Endothelial cell of umbilical vein (primary cell): ENCODE measurements at regions not wholly inside any gene's neighbourhood (a gene's known extent, or its start where the extent isn't known, plus 50 kb on each side); places are given as distances from the start of the nearest gene placed in this dataset.

ENCODE experiments used
- BruUV-seq: library from RNA; stranded (reverse); fragments of 400-500 nt; replicated peaks from 2 replicates; lab custom pipeline; 2021; lab: Mats Ljungman, UMichigan
- CTCF ChIA-PET: fragments of 300-600, 350-600 bp; sonication (Branson Sonifier 250); formaldehyde crosslinking; loops from one replicate; lab custom pipeline; 2021; ENCODE audit warnings: antibody characterized with exemption, inconsistent platforms; lab: Charles Lee
- POLR2A ChIA-PET: fragments of 300-600, 350-600 bp; sonication (Branson Sonifier 250); formaldehyde crosslinking; loops from one replicate; lab custom pipeline; 2021; ENCODE audit warnings: antibody characterized with exemption, inconsistent platforms; lab: Charles Lee
- DNase-seq: peaks from one replicate; pipeline ENCODE4 v3.0.0-alpha.2; 2011; ENCODE audit warnings: low read depth, low spot score
- FAIRE-seq: peaks from 2 replicates; lab custom pipeline; 2011; peaks lifted over from hg19 to GRCh38; lab: Jason Lieb, UNC
- H2AFZ ChIP-seq: 2 replicates; pipeline ENCODE4 v1.6.0; 2012; ENCODE audit warnings: low read depth, low read length, control low read depth, inconsistent platforms
- H3K27ac ChIP-seq: 2 replicates; pipeline ENCODE4 v1.5.1; 2011; ENCODE audit warnings: low read depth, mild to moderate bottlenecking, control low read depth, low read length, moderate library complexity; ENCODE audit not compliant: insufficient read depth
- H3K27me3 ChIP-seq, 2 experiments: 2 replicates each; pipeline versions ENCODE4 v1.6.0 to v1.6.1; 2011; ENCODE audit warnings: low read length in 2 of 2, mixed read lengths in 1 of 2; ENCODE audit not compliant: control insufficient read depth in 2 of 2, insufficient read depth in 2 of 2
- H3K36me3 ChIP-seq, 2 experiments: 2 replicates in 1 of 2; 3 replicates in 1 of 2; pipeline ENCODE4 v1.5.1; 2011; ENCODE audit warnings: low read length in 2 of 2, mild to moderate bottlenecking in 1 of 2, moderate library complexity in 1 of 2; ENCODE audit not compliant: control insufficient read depth in 2 of 2, insufficient read depth in 2 of 2; ENCODE audit errors: extremely low read depth in 1 of 2
- H3K4me1 ChIP-seq: 3 replicates; pipeline ENCODE4 v1.5.1; 2011; ENCODE audit warnings: mild to moderate bottlenecking, low read length; ENCODE audit not compliant: control insufficient read depth, insufficient read depth; ENCODE audit errors: extremely low read depth
- H3K4me2 ChIP-seq: 2 replicates; pipeline ENCODE4 v1.6.1; 2011; ENCODE audit warnings: low read length, control low read depth, mixed read lengths; ENCODE audit not compliant: insufficient read depth
- H3K4me3 ChIP-seq, 3 experiments: fragments of 200-600 bp in 1 of 3; sonication (generic), shearing (Covaris generic) in 1 of 3; replicated peaks in 1 of 3; 2 replicates each; pipeline ENCODE4 v1.5.1; 2011 to 2016; ENCODE audit warnings: control low read depth in 3 of 3, low read length in 3 of 3, mild to moderate bottlenecking in 2 of 3, inconsistent platforms in 1 of 3, low read depth in 1 of 3, moderate library complexity in 1 of 3; ENCODE audit not compliant: insufficient read depth in 1 of 3
- H3K79me2 ChIP-seq: 2 replicates; pipeline ENCODE4 v1.6.0; 2012; ENCODE audit warnings: low read length, inconsistent platforms; ENCODE audit not compliant: control insufficient read depth, insufficient read depth
- H3K9ac ChIP-seq: replicated peaks from 2 replicates; pipeline ENCODE3; 2011; ENCODE audit warnings: low read length, control low read depth; ENCODE audit not compliant: insufficient read depth; ENCODE audit errors: extremely low read depth
- H3K9me1 ChIP-seq: replicated peaks from 3 replicates; pipeline ENCODE4 v1.6.0; 2011; ENCODE audit warnings: mild to moderate bottlenecking, low read length; ENCODE audit not compliant: control insufficient read depth, insufficient read depth; ENCODE audit errors: extremely low read depth
- H3K9me3 ChIP-seq: replicated peaks from 2 replicates; pipeline ENCODE4 v1.5.1; 2012; ENCODE audit warnings: low read length, inconsistent platforms; ENCODE audit not compliant: control insufficient read depth, insufficient read depth
- H4K20me1 ChIP-seq: replicated peaks from 2 replicates; pipeline ENCODE3; 2011; ENCODE audit warnings: mild to moderate bottlenecking, low read length; ENCODE audit not compliant: control insufficient read depth, insufficient read depth; ENCODE audit errors: extremely low read depth
- CTCF ChIP-seq, 2 donors: IDR thresholded peaks; 1 replicate in 1 of 2; 2 replicates in 1 of 2; pipeline ENCODE4 v1.5.1; 2011; ENCODE audit warnings: low read length in 2 of 2, mild to moderate bottlenecking in 2 of 2, moderate library complexity in 2 of 2, control low read depth in 1 of 2, inconsistent platforms in 1 of 2, low read depth in 1 of 2; ENCODE audit not compliant: insufficient read depth in 1 of 2; ENCODE audit errors: extremely low read depth in 1 of 2
- EZH2 ChIP-seq: IDR thresholded peaks from 2 replicates; pipeline ENCODE4 v1.6.1; 2012; ENCODE audit warnings: borderline replicate concordance, low read depth, mild to moderate bottlenecking, moderate library complexity, low read length, inconsistent platforms; ENCODE audit not compliant: severe bottlenecking
- FOS ChIP-seq: IDR thresholded peaks from 2 replicates; pipeline ENCODE4 v1.6.1; 2011; ENCODE audit warnings: mild to moderate bottlenecking, low read length, moderate library complexity, borderline replicate concordance; ENCODE audit not compliant: insufficient read depth
- GATA2 ChIP-seq: IDR thresholded peaks from 2 replicates; pipeline ENCODE4 v1.7.0; 2011; ENCODE audit warnings: low read depth, mild to moderate bottlenecking, moderate library complexity, mixed read lengths, low read length; ENCODE audit not compliant: insufficient read length, insufficient read depth
- JUN ChIP-seq: IDR thresholded peaks from 2 replicates; pipeline ENCODE4 v1.6.1; 2011; ENCODE audit warnings: borderline replicate concordance, low read depth; ENCODE audit not compliant: insufficient read length, insufficient read depth
- MYC ChIP-seq: IDR thresholded peaks from one replicate; pipeline ENCODE4 v1.6.1; 2011; ENCODE audit warnings: mild to moderate bottlenecking, low read depth, low read length
- POLR2A ChIP-seq: IDR thresholded peaks from 2 replicates; pipeline ENCODE4 v1.6.1; 2012; ENCODE audit warnings: low read depth, mild to moderate bottlenecking, control low read depth, low read length
- POLR2AphosphoS5 ChIP-seq: IDR thresholded peaks from 2 replicates; pipeline ENCODE4 v1.6.1; 2012; ENCODE audit warnings: low read depth, mild to moderate bottlenecking, control low read depth, low read length, moderate library complexity; ENCODE audit not compliant: insufficient read depth
- dilution Hi-C: fragments of 300-500 bp; cut with MboI; formaldehyde crosslinking; loops from one replicate; pipeline ENCODE4 v1.15.0; 2019; ENCODE audit warnings: low sequenced_read_pairs; ENCODE audit not compliant: extremely low pct_ligation_motif_present
- intact Hi-C: fragments of 100-400 bp; cut with micrococcal nuclease; formaldehyde crosslinking; loops from one replicate; pipeline ENCODE4 v1.10.0; 2022
- TF ChIP-seq, protein P1 (sequence below): IDR thresholded peaks from 2 replicates; pipeline ENCODE4 v1.6.1; 2011; ENCODE audit not compliant: insufficient read depth, insufficient read length

DNA sequence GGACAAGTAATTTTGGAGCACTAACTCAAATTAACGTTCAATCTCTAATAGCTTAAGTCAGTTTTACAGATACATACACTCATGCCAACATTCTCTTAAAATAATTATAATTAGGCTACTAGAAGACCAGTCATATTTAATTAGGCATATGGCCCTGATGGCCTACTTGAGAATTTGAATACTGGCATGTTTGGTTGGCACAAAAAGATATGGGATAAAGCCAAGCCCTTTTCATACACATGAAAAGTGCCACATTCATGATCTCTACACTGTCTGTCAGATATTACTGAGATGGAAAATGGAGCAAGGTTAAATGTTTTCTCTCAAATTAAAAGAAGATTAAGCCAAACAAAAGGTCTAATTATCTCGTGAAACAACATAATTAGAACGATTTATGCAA, 1091.0 kb downstream of the C4orf33 start:
- intact Hi-C loops, result no loop called here
- BruUV-seq, result no TSS peak

DNA sequence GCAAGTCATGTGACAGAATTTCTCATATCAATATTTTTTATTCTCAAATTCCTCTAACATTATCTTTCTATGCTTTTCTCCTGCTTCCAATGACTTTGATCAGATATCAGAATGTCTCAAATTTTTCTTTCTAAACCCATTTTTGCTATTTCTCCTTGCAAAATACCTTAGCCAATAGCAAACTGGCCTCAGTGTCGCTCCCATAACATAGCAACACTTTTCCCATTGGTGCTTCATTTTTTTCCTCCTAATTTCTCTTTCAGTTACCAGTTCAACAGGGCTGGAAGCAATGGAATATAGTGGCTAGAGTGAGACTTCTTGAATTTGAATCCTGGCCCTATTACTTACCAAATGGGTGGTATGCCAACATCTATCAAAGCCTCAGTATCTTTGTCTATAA, 1091.6 kb downstream of the C4orf33 start:
- intact Hi-C loops, result no loop called here
- ChIA-PET POLR2A (no interaction called here), CTCF (no interaction called here)
- Histone ChIP-seq H3K9me1 (no peaks in the 10 kb centered on the region), H3K4me3 (no peak overlapping the region), H3K79me2 (no peaks in the 10 kb centered on the region), H3K9ac (no peak overlapping the region), H3K36me3 (no peaks in the 10 kb centered on the region), H4K20me1 (no peaks in the 10 kb centered on the region), H2AFZ (no peak overlapping the region), H3K4me2 (no peak overlapping the region), H3K4me1 (no peaks in the 10 kb centered on the region), H3K27ac (no peak overlapping the region), H3K9me3 (no peaks in the 10 kb centered on the region), H3K27me3 (no peaks in the 10 kb centered on the region)
- dilution Hi-C loops, result no loop called here
- FAIRE-seq (no peak), DNase-seq (no peak)
- no TSS peak for BruUV-seq
- TF ChIP-seq CTCF (IDR thresholded peaks at IDR 0.05; ENCODE audit: extremely low read depth in 1 of 2, insufficient read depth in 1 of 2, low read depth in 1 of 2, low read length in 2 of 2) (no peak), POLR2AphosphoS5 (no peak), MYC (no peak), EZH2 (no peak), GATA2 (no peak), FOS (no peak), JUN (no peak), POLR2A (no peak)
- TF ChIP-seq, protein P1, sequence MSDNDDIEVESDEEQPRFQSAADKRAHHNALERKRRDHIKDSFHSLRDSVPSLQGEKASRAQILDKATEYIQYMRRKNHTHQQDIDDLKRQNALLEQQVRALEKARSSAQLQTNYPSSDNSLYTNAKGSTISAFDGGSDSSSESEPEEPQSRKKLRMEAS, result no peak

More for the DNA sequence above, 1091.0 kb downstream of the C4orf33 start:
- dilution Hi-C loops, result no loop called here
- H2AFZ ChIP-seq, result no peak overlapping the region
- H4K20me1 ChIP-seq, result no peaks in the 10 kb centered on the region
- H3K27ac ChIP-seq, result no peak overlapping the region
- POLR2A ChIA-PET, result no interaction called here
- H3K4me1 ChIP-seq, result no peaks in the 10 kb centered on the region
- no peaks in the 10 kb centered on the region for H3K9me1 ChIP-seq
- no peak overlapping the region for H3K9ac ChIP-seq
- H3K4me3 ChIP-seq, result no peak overlapping the region
- TF ChIP-seq EZH2 (no peak), GATA2 (no peak), FOS (no peak)
- H3K79me2 ChIP-seq, result no peaks in the 10 kb centered on the region
- no peak overlapping the region for H3K4me2 ChIP-seq
- H3K27me3 ChIP-seq, result no peaks in the 10 kb centered on the region
- DNase-seq, result no peak
- H3K9me3 ChIP-seq, result no peaks in the 10 kb centered on the region
- H3K36me3 ChIP-seq, result no peaks in the 10 kb centered on the region
- CTCF ChIA-PET, result no interaction called here
- no peak for FAIRE-seq
